HTERT RPE-1 (cell line): ENCODE measurements at regions not wholly inside any gene's neighbourhood (a gene's known extent, or its start where the extent isn't known, plus 50 kb on each side); places are given as distances from the start of the nearest gene placed in this dataset.
"Not testable (repeated sequence)": the region's sequence is repeated elsewhere in the genome, so short reads cannot be mapped to it uniquely, and the experiment has no call there.

Source experiments
- in situ Hi-C: fragments of 300-500 bp; cut with MboI; formaldehyde crosslinking; loops from 4 replicates; pipeline ENCODE4 v1.14.3; 2020; ENCODE audit warnings: low sequenced_read_pairs

GRCh38 chr1:200257235-200257634, 152.6 kb downstream of the ZNF281 start:
- in situ Hi-C loops, result no loop called here

GRCh38 chr1:200254602-200255001, 155.2 kb downstream of the ZNF281 start:
- in situ Hi-C loops, result not testable (repeated sequence)

- in situ Hi-C loops, result no loop called here
Observed at GRCh38 chr1:200253774-200254495, 155.9 kb downstream of the ZNF281 start.

GRCh38 chr1:200252531-200252930, 157.3 kb downstream of the ZNF281 start:
- in situ Hi-C loops, result no loop called here

- in situ Hi-C loops, result no loop called here
Observed at GRCh38 chr1:200250469-200250868, 159.4 kb downstream of the ZNF281 start.

GRCh38 chr1:200248541-200248940, 161.3 kb downstream of the ZNF281 start:
- in situ Hi-C loops, result no loop called here

- in situ Hi-C loops, result no loop called here
Observed at GRCh38 chr1:200247518-200247917, 162.3 kb downstream of the ZNF281 start.

GRCh38 chr1:200245473-200245872, 164.4 kb downstream of the ZNF281 start:
- in situ Hi-C loops, result no loop called here

- in situ Hi-C loops, result no loop called here
Observed at GRCh38 chr1:200243042-200243437, 166.8 kb downstream of the ZNF281 start.

GRCh38 chr1:200242110-200243041, 167.5 kb downstream of the ZNF281 start:
- in situ Hi-C loops, result no loop called here

GRCh38 chr1:200240656-200241055, 169.2 kb downstream of the ZNF281 start:
- in situ Hi-C loops, result no loop called here

GRCh38 chr1:200238311-200238710, 171.5 kb downstream of the ZNF281 start:
- in situ Hi-C loops, result no loop called here

GRCh38 chr1:200237066-200237465, 172.8 kb downstream of the ZNF281 start:
- in situ Hi-C loops, result no loop called here

GRCh38 chr1:200234938-200235337, 174.9 kb downstream of the ZNF281 start:
- in situ Hi-C loops, result no loop called here

- in situ Hi-C loops, result no loop called here
Observed at GRCh38 chr1:200233393-200233792, 176.4 kb downstream of the ZNF281 start.

- in situ Hi-C loops, result no loop called here
Observed at GRCh38 chr1:200231787-200232231, 178.0 kb downstream of the ZNF281 start.

GRCh38 chr1:200230671-200231070, 179.2 kb downstream of the ZNF281 start:
- in situ Hi-C loops, result no loop called here

- in situ Hi-C loops, result no loop called here
Observed at GRCh38 chr1:200228486-200228885, 181.3 kb downstream of the ZNF281 start.

- in situ Hi-C loops, result no loop called here
Observed at GRCh38 chr1:200228081-200228480, 181.8 kb downstream of the ZNF281 start.
